ENCODE measurements at regions not wholly inside any gene's neighbourhood (a gene's known extent, or its start where the extent isn't known, plus 50 kb on each side); places are given as distances from the start of the nearest gene placed in this dataset.

DNA sequence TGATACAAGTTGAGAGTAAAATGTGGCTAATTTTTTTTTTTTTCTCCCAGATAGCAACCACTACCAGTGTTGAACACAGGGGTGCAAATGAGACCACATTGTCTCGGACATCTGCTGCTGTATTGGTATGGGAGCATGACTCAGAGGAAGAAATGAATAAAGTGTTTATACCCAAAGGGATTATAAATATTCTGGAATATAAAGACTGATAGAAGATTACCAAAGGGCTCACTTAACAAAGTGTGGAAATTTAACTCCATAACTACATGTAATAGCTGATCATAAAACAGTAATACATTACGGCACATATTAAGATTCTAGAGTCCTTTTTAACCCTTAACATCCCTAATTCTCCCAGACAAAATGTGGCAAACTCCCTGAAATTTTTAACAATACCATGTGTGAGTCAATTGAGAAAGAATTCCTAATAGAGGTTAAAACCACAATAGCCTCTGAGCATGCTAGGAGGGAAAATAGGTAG lies 1023.0 kb upstream of the ACVR2A start:
- no peak overlapping the region for H3K27ac ChIP-seq (ENCODE audit: low read depth)
- TF ChIP-seq JUNB (IDR thresholded peaks at IDR 0.05; ENCODE audit: unreplicated experiment), result no peak
- no peak for TF ChIP-seq CREB1 (CRISPR knock-in tag; IDR thresholded peaks at IDR 0.05; ENCODE audit: low read depth)
- TF ChIP-seq, protein P1, sequence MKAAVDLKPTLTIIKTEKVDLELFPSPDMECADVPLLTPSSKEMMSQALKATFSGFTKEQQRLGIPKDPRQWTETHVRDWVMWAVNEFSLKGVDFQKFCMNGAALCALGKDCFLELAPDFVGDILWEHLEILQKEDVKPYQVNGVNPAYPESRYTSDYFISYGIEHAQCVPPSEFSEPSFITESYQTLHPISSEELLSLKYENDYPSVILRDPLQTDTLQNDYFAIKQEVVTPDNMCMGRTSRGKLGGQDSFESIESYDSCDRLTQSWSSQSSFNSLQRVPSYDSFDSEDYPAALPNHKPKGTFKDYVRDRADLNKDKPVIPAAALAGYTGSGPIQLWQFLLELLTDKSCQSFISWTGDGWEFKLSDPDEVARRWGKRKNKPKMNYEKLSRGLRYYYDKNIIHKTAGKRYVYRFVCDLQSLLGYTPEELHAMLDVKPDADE (IDR thresholded peaks at IDR 0.05), result no peak
- no peak for TF ChIP-seq EZH2phosphoT487 (IDR thresholded peaks at IDR 0.05; ENCODE audit: unreplicated experiment)
- no peak for TF ChIP-seq CTCF (conservative IDR thresholded peaks at IDR 0.05; ENCODE audit: low read depth in 2 of 2)
- TF ChIP-seq ZNF114 (CRISPR knock-in tag; IDR thresholded peaks at IDR 0.05), result no peak
- TF ChIP-seq STAT1 (IDR thresholded peaks at IDR 0.05; ENCODE audit: unreplicated experiment), result no peak
- no peak for TF ChIP-seq POLR2AphosphoS5 (IDR thresholded peaks at IDR 0.05; ENCODE audit: low read depth)
- no peak for TF ChIP-seq NANOG (IDR thresholded peaks at IDR 0.05; ENCODE audit: borderline replicate concordance)
- no peak for TF ChIP-seq EZH2 (IDR thresholded peaks at IDR 0.05; ENCODE audit: low read depth, unreplicated experiment)
- TF ChIP-seq ZNF462 (CRISPR knock-in tag; IDR thresholded peaks at IDR 0.05), result no peak
- TF ChIP-seq REST (IDR thresholded peaks at IDR 0.05; ENCODE audit: unreplicated experiment), result no peak
- no peak for TF ChIP-seq ZNF331 (CRISPR knock-in tag; IDR thresholded peaks at IDR 0.05; ENCODE audit: low read depth)
- H3K27ac Mint-ChIP-seq, result peak overlapping the region; percentile 62; the same call in 1 of the 2 replicates

More for the DNA sequence above, 1023.0 kb upstream of the ACVR2A start:
- Histone ChIP-seq H3K9me2 (ENCODE audit: insufficient read depth) (no peaks in the 10 kb centered on the region; the same call in 1 of the 2 replicates), H3K4me1 (ENCODE audit: insufficient read depth) (peaks cover 23% of the 10 kb centered on the region), H3K36me3 (ENCODE audit: insufficient read depth) (no peaks in the 10 kb centered on the region), H3K4me3 (no peak overlapping the region), H2AFZ (no peak overlapping the region), H3K27me3 (ENCODE audit: insufficient read depth) (no peaks in the 10 kb centered on the region), H4K20me1 (replicated peaks; ENCODE audit: insufficient read depth) (no peaks in the 10 kb centered on the region), H3F3A (replicated peaks; ENCODE audit: low read depth) (no peaks in the 10 kb centered on the region), H3K79me2 (replicated peaks; ENCODE audit: insufficient read depth) (no peaks in the 10 kb centered on the region), H3K4me2 (0 out of 2 replicates have a peak overlapping the region, but pooled peaks have one; percentile 16)
- no peak; the same call in 2 of the 3 replicates for ATAC-seq
- Mint-ChIP-seq H3K9me3 (peaks cover 13% of the 10 kb centered on the region; the same call in 2 of the 3 replicates), H3K36me3 (ENCODE audit: low read depth) (peaks cover 3% of the 10 kb centered on the region; the same call in 2 of the 3 replicates), H3K27me3 (ENCODE audit: insufficient read depth, low read depth, poor library complexity) (no peaks in the 10 kb centered on the region), H3K4me1 (peaks cover 26% of the 10 kb centered on the region), H3K4me3 (no peak overlapping the region)
- no peak for DNase-seq (ENCODE audit: low spot score)

Measured in GM23338 (cell line).